GM19468 (cell line): ENCODE measurements at regions not wholly inside any gene's neighbourhood (a gene's known extent, or its start where the extent isn't known, plus 50 kb on each side); places are given as distances from the start of the nearest gene placed in this dataset.
A peak's percentile ranks its signal among the peaks of the same experiment; 100 is the strongest.
"Not testable (repeated sequence)": the region's sequence is repeated elsewhere in the genome, so short reads cannot be mapped to it uniquely, and the experiment has no call there.

Experiments used
- ATAC-seq: cut with Tn5 transposase; IDR thresholded peaks from one replicate; pipeline ENCODE4 v1.9.1; 2021; ENCODE audit warnings: mild to moderate bottlenecking, moderate library complexity, moderate number of reproducible peaks; ENCODE audit not compliant: unreplicated experiment; ENCODE audit errors: extremely low read depth

- ATAC-seq = no peak
These were observed 135.5 kb downstream of the CEMIP2 start for GRCh38 chr9:71632776-71633175.

DNA sequence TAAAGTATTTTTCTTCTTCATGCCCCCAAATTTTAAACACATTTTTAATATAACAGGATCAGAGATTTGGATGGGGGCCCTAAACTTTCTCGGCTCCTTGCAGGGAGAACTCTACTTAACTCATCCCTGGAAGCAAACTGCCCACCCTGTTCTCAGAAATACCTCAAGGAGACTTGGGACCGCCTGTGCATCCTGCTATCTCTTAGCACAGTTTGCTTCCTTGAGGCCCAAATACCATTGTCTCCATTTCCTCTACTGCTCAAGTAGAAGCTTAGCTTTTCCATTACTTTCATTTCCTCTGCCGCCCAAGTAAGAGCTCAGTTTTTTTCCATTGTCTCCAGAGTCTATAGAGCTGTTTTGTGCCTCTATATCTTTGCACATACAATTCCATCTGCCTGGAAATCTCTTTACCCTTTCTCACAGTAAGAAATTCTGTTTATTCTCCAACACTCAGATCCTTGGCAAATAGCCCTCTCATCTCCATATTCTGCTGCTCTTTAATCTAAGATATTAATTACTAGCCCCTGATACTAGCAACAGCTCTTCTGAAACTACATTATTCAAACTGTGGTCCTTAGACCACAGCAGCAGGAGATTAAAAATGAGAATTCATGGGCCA, 137.8 kb downstream of the CEMIP2 start:
- ATAC-seq = no peak

DNA sequence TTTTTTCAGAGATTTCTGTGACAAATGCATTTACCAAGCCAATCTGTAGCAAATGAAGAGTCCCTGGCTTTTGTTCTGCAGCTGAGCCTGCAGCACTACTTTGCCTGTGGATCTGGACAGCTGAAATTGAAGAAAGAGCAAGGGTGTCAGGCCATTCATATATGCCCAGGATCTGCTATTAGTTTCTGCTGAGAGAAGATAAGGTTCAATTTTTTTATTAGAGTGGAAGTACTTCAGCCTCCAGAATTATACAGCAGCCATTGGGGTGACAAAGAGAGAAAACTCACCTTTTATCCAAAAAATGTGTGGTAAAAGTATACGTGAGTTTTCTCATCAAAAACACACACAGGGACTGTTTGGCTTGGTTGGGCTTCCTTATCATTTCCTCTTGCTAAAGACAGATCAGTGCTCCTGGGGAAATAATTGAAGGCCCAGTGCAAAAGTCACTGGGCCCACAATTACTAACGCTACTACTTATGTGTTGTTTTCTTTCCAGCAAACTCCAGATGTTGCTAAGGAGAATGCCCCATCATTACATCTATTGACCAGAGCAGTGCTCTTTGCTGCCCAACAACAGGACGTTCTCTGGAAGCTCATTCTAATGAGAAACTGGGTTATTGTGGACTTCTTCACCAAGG, 138.6 kb downstream of the CEMIP2 start:
- no peak for ATAC-seq

DNA sequence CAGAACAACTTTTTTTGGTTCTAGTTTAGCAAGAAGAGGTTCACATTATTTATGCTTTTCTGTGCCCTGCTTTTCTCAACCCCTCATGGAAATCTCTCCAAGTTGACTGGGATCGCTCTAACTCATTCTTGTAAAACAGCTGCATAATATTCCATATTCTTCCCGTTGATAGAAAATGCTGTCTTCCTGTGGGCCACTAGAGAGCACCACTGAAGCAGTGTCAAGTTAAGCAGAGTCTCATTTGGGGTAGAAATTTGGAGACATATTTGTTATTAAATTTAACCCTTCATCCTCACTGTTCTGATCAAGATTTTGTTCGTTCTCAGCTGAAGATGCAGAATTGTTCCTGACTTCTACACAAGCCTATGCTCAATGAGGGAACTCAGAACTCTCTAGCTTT, 140.1 kb downstream of the CEMIP2 start:
- no peak for ATAC-seq

DNA sequence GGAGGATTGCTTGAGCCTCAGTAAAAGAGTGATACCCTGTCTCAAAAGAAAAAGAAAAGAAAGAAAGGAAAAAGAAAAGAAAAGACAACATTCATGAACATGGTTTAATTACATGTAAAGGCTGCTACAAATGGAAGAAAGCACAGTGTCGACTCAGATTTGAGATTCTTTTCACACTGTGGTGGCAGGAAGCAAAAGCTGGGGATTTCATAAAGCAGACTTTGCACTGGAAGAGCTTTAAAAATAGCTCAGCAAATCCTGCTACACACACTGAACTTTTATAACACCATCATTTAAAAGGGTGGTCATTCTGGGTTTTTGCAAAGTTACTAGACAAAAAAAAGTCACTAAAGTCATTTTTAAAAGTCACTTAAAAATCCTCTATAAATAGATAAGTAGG, 140.8 kb downstream of the CEMIP2 start:
- no peak for ATAC-seq

DNA sequence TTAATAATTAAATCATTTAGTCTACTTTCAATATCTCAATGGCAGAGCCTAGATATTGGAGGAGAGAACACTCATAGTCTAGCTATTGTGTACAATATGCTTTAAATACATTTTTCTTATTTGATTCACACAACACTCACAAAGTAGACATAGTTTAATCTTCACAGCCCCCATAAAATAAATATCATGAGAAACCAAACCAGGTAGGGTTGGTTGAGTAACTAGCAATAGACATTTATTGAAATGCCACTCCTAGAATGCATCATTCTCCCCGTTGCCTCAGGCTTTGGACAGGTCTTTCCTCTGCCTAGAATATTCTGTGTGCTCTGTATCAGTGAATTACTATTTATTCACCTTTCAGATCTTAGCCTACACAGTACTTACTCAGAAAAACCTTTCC, 141.9 kb downstream of the CEMIP2 start:
- ATAC-seq = no peak

GRCh38 chr9:71624728-71625127, 143.6 kb downstream of the CEMIP2 start:
- no peak for ATAC-seq

- ATAC-seq = no peak
These were observed 147.6 kb downstream of the CEMIP2 start for GRCh38 chr9:71620746-71621145.

DNA sequence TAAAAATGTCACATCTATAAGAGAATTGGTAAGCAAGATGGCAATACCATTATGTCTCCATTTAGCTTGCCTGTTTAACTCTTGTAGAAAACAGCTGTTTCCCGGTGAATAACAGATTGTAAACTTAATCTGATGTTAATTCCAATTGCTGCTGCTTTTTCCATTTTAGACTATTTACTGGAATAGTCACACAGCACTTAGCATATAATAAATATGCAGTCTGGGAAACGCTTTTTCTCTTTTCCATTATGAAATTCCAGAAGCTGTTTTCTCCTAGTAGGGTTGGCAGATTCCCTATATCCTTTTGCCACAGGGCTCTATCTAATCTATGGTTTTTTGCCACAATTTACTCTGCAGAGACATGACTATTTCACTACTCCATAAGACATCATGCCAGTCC, 148.0 kb downstream of the CEMIP2 start:
- ATAC-seq = no peak

GRCh38 chr9:71619926-71620325, 148.4 kb downstream of the CEMIP2 start:
- no peak for ATAC-seq

DNA sequence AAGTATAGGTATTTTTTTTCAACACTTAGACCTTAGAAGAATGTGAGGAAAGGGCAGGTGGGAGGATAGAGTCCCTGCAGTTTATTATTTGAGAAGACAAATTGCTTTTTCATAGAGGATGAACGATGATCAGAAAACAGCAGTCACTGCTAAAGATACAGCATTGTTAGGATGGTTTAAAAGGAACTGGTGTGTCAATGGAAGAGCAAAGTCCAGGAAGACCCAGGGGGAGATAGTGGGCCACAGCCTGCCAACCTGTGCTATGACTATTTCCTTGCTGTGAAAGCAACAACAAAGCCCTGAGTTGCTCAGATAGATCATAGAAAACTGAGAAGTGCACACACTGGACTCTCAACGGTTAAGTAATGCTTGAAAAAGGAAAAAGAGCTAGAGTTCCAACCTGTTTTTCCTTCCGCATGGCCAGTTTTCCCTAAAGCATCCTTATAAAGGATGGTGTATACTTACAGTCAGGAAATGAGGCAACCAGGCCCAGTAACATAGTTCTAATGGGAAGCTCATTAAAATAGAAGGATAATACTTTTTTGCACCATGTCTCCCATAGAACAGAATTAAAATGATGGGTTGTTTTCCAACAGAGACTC, 153.8 kb downstream of the CEMIP2 start:
- ATAC-seq = no peak

DNA sequence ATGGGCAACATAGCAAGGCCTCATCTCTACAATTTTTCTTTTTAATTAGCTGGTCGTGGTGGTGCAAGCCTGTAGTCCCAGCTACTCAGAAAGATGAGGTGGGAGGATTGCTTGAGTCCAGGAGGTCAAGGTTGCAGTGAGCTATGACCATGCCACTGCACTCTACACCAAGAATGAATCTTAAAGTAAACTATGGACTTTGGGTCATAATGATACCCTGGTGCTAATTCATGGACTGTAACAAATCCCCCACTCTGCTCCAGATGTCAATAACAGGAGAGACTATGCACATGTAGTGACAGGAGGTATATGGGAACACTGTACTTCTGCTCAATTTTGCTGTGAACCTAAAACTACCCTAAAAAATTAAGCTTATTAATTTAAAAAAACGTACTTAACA, 155.4 kb downstream of the CEMIP2 start:
- ATAC-seq = no peak

- ATAC-seq = no peak
These were observed 158.9 kb downstream of the CEMIP2 start for GRCh38 chr9:71609448-71609830.

- ATAC-seq = no peak
These were observed 159.4 kb downstream of the CEMIP2 start for GRCh38 chr9:71608825-71609447.

DNA sequence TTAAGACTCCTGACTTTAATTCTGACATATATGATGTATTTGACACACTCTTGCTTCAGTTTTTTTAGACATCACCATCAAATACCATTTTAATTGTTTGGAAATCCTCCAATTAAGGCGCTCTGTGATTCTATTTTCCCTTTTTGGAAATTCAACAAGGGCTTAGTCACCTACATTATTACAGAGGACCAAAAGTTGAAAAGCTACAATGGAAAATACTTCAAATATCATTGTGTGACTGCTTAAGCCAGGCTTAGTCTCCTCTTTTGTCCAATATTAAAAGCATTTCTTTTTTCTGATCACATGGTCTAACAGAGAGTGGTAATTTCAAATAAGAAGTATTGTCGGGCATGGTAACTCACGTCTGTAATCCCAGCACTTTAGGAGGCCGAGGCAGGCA, 160.3 kb downstream of the CEMIP2 start:
- ATAC-seq = no peak

DNA sequence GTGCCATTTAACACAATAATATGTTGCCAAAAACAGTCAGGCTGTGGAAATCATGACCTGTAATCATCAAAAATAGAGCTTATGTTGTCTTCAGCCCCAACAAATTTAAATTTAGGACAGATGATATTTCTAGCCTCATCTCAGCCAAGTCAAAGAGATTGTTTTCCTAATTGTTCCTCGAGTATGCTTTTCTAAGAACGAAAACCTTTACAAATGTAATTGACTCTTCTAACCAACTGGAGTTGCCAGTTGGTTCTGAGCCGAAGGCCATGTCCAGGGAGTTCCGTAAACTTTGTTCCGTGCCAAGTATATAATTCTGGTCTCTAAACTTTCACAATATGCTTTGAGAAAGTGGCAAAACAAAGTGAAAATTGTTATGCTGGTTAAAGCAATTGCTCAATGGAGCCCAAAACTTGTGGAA, 160.8 kb downstream of the CEMIP2 start:
- ATAC-seq = no peak

DNA sequence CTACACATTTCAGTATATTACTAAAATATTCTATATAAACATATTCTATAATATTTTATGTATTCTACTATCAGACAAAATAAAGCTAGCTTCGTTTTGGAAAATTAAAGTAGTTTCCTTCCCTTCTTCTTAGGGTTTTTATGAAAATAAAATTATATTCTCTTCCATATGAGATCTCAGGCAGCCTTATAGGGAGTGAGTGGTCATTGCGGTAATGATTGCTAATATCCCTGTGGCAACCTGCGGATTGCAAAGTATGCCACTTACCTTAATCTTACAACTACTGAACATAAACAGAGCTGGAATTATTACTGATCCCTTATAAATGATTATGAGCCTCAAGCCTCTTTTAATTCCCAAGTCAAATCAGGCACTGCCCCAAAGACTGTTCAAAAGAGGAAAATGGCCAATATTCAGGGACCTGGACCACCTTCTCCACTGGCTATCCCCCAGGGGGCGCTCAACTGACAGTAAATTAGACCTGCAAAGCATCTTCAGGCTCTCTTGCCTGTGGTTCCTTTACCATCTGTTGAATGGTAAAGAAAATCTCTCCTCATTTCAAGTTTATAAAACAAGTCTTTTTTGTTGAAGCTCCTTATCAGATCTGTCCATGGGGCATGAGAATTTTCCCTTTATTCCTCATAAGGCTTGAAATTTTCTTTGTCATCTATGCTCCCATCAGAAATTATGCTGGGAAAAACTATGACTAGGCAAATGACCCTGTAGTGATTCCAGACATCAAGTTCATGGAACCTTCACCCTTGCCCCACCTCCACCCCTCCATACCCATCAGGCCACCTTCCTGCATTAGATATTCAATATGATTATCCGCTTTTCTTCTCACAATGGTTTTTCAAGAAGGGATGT, 163.9 kb downstream of the CEMIP2 start:
- no peak for ATAC-seq

DNA sequence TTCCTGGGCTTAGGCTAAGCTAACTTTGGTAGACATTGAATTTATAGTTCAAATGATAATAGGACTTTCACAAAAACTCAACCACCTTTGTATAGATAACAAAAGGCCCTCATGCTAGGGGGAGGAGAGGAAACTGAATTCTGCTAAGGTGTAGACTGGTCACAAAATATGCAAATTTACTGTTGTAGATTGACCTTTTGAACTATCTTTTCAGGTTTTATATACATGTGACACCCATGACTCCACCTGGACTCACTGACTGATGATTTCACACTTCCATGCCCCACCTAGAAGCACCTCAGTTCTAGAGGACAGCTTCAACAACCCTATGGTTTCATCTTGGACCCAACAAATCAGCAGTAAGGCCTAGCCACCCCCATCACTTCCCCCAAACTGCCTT, 165.7 kb downstream of the CEMIP2 start:
- peak; percentile 59 for ATAC-seq

DNA sequence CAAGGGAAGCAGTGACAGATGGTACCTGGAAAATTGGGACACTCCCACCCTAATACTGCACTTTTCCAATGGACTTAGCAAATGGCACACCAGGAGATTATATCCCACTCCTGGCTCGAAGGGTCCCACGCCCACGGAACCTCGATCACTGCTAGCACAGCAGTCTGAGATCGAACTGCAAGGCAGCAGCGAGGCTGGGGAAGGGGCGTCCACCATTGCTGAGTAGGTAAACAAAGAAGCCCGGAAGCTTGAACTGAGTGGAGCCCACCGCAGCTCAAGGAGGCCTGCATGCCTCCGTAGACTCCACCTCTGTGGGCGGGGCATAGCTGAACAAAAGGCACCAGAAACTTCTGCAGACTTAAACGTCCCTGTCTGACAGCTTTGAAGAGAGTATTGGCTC, 172.6 kb downstream of the CEMIP2 start:
- not testable (repeated sequence) for ATAC-seq

DNA sequence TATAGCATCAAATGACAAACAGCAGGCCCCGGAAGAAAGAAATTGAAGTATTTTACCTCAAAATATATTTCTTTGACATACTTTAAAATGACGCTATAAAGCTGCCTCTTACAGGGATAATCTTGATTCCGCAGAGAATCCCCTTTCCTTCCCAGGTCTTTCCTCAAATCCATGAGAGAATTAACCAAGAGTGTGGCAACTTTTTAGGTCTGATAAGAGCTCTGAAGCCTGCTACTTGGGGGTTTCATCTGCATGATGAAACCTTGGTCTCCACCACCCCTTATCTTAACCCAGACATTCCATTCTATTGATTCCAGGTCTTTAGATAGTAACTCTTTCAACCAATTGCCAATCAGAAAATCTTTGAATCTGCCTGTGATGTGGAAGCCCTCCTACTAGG, 173.8 kb downstream of the CEMIP2 start:
- no peak for ATAC-seq

DNA sequence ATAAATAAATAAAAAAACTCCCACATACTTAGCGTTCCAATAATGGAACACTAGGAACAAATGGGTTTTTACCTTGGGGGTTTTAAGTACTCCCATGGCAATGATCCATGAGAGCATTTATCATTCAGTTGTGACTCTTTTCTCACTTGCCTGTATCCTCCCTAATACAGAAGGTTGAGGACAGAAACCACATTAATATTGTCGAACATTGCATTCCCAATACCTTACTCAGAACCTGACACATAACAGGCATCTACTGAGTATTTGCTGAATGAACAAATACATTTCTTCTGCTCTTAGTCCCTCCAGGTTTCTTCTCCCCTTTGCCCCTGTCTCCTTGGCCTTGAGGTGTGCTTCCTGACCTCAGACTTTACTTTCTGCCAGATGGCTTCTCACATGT, 175.9 kb downstream of the CEMIP2 start:
- no peak for ATAC-seq
